Astrocyte (in vitro differentiated cells and primary cell): ENCODE measurements at regions not wholly inside any gene's neighbourhood (a gene's known extent, or its start where the extent isn't known, plus 50 kb on each side); places are given as distances from the start of the nearest gene placed in this dataset.

Source experiments
- CTCF ChIP-seq: IDR thresholded peaks from 2 replicates; pipeline ENCODE4 v1.5.1; 2011; ENCODE audit warnings: low read depth, mild to moderate bottlenecking, inconsistent platforms, low read length, moderate library complexity; ENCODE audit not compliant: insufficient read depth
- EZH2 ChIP-seq: IDR thresholded peaks from 2 replicates; pipeline ENCODE4 v1.6.1; 2012; ENCODE audit warnings: mild to moderate bottlenecking, low read length, inconsistent platforms; ENCODE audit not compliant: insufficient read depth

GRCh38 chr2:71849111-71849510, 298.6 kb downstream of the CYP26B1 start:
- TF ChIP-seq CTCF, result no peak
- no peak for TF ChIP-seq EZH2
